Stimulated activated naive CD8-positive, alpha-beta T cell treated with anti-CD3 and anti-CD28 coated beads, Interleukin-15, Interleukin-2, amounts not matched to agents 100 ng/mL and 50 ng/mL, for 24 hours (primary cell): ENCODE measurements at regions not wholly inside any gene's neighbourhood (a gene's known extent, or its start where the extent isn't known, plus 50 kb on each side); places are given as distances from the start of the nearest gene placed in this dataset.
"Not testable (repeated sequence)": the region's sequence is repeated elsewhere in the genome, so short reads cannot be mapped to it uniquely, and the experiment has no call there.

Source experiments
- H3K27ac Mint-ChIP-seq: one replicate; pipeline ENCODE4 v1.8.0; 2021; ENCODE audit warnings: mild to moderate bottlenecking, mixed read lengths
- H3K27me3 Mint-ChIP-seq: one replicate; pipeline ENCODE4 v1.8.0; 2021; ENCODE audit warnings: mixed read lengths
- H3K36me3 Mint-ChIP-seq: one replicate; pipeline ENCODE4 v1.8.0; 2021; ENCODE audit warnings: low read depth, mixed read lengths
- H3K4me1 Mint-ChIP-seq: one replicate; pipeline ENCODE4 v1.8.0; 2021; ENCODE audit warnings: low read depth, mixed read lengths
- H3K4me3 Mint-ChIP-seq: one replicate; pipeline ENCODE4 v1.8.0; 2021; ENCODE audit warnings: mild to moderate bottlenecking, mixed read lengths
- H3K9me3 Mint-ChIP-seq: one replicate; pipeline ENCODE4 v1.8.0; 2021; ENCODE audit warnings: mixed read lengths

DNA sequence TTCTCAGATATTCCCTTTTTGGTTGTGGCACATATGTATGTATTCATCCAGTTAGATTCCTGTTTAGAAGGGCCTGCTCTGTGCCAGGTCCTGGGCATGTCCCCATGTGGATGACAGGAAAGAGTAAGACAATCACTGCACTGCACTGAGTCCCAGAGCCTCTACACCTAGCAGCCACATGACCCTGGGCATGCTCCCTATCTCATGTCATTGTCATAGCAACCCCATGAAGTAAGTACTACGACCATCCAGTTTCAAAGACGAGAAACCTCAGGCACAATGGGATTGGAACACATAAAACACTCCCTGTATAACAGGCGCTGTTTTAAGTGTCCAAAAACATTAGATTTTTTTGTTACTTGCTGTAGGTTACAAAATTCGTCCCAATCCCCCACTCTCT, 594.4 kb downstream of the UQCRFS1 start:
- no peaks in the 10 kb centered on the region for H3K36me3 Mint-ChIP-seq
- no peak overlapping the region for H3K4me3 Mint-ChIP-seq
- H3K9me3 Mint-ChIP-seq: peaks cover 9% of the 10 kb centered on the region
- no peak overlapping the region for H3K27ac Mint-ChIP-seq
- no peaks in the 10 kb centered on the region for H3K27me3 Mint-ChIP-seq
- no peaks in the 10 kb centered on the region for H3K4me1 Mint-ChIP-seq

DNA sequence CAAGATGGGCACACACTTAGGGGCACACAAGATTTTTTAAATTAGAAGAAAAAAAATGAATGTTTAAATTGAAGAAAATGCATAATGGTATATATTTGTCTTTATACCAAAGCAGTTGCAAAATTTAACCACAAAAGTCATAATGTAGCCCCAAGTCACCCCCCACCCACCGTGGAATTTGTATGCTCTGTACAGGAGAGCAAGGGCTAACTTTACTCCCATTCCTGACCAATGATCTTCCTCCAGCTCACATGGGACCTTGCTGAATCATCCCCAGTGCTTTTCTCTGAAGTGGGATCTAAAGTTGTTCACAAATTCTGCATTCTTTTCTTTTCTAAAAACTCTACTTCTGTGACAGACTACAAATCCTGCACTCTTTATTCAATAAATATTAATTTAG, 597.0 kb downstream of the UQCRFS1 start:
- H3K27ac Mint-ChIP-seq: no peak overlapping the region
- no peak overlapping the region for H3K4me3 Mint-ChIP-seq
- H3K36me3 Mint-ChIP-seq: no peaks in the 10 kb centered on the region
- peaks cover 9% of the 10 kb centered on the region for H3K9me3 Mint-ChIP-seq
- H3K27me3 Mint-ChIP-seq: no peaks in the 10 kb centered on the region
- no peaks in the 10 kb centered on the region for H3K4me1 Mint-ChIP-seq

GRCh38 chr19:28615546-28615916, 597.4 kb downstream of the UQCRFS1 start:
- Mint-ChIP-seq H3K4me3 (no peak overlapping the region), H3K36me3 (no peaks in the 10 kb centered on the region), H3K27me3 (no peaks in the 10 kb centered on the region), H3K27ac (no peak overlapping the region), H3K4me1 (no peaks in the 10 kb centered on the region), H3K9me3 (peaks cover 9% of the 10 kb centered on the region)

GRCh38 chr19:28614634-28615545, 598.1 kb downstream of the UQCRFS1 start:
- H3K9me3 Mint-ChIP-seq: peaks cover 9% of the 10 kb centered on the region

DNA sequence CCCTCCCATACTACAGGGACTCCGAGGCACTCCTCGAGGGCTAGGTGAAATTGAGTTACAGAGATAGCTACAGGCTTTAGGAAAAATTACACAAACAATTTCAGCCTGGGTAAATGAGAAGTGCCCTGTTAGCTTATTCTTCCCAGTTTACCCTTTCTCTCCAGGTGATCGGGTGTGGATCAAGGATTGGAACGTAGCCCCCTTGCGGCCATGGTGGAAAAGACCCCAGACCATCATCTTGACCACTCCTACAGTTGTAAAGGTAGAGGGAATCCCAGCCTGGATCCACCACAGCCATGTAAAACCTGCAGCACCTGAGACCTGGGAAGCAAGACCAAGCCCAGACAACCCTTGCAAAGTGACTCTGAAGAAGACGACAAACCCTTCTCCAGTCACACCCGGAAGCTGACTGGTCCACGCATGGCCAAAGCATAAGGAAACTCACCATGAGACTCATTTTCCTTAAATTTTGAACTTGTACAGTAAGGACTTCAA, 600.6 kb downstream of the UQCRFS1 start:
- no peaks in the 10 kb centered on the region for H3K4me1 Mint-ChIP-seq
- no peaks in the 10 kb centered on the region for H3K27me3 Mint-ChIP-seq
- H3K4me3 Mint-ChIP-seq: no peak overlapping the region
- H3K36me3 Mint-ChIP-seq: no peaks in the 10 kb centered on the region
- H3K27ac Mint-ChIP-seq: no peak overlapping the region
- H3K9me3 Mint-ChIP-seq: peaks cover 13% of the 10 kb centered on the region

More at GRCh38 chr19:28614634-28615545, 598.1 kb downstream of the UQCRFS1 start:
- H3K36me3 Mint-ChIP-seq: no peaks in the 10 kb centered on the region
- H3K4me3 Mint-ChIP-seq: no peak overlapping the region
- H3K27me3 Mint-ChIP-seq: no peaks in the 10 kb centered on the region
- H3K27ac Mint-ChIP-seq: no peak overlapping the region
- H3K4me1 Mint-ChIP-seq: no peaks in the 10 kb centered on the region

DNA sequence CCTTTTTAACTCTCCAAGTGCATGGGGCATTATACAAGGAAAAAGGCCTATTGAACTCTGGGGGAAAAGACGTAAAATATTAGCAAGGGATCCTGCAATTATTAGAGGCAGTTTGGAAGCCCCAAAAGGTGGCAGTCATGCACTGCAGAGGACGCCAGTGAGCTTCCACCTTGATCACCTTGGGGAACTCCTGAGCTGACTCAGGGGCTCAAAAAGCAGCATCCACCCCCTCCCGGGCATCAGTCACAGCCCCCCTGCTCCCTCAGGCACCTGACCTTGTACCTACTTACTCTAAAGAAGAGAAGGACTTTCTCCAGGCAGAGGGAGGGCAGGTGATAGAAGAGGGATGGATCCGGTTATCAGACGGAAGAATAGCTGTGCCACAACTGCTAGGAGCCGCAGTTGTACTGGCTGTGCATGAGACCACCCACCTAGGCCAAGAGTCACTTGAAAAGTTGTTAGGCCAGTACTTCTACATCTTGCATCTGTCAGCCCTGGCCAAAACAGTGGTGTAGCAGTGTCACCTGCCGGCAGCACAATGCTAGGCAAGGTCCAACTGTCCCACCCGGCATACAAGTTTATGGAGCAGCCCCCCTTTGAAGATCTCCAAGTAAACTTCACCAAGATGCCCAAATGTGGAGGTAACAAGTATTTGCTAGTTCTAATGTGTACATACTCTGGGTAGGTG, 601.6 kb downstream of the UQCRFS1 start:
- H3K36me3 Mint-ChIP-seq, H3K27me3 Mint-ChIP-seq, H3K27ac Mint-ChIP-seq, H3K4me1 Mint-ChIP-seq, H3K4me3 Mint-ChIP-seq: not testable (repeated sequence)
- H3K9me3 Mint-ChIP-seq: peaks cover 20% of the 10 kb centered on the region

- no peaks in the 10 kb centered on the region for H3K36me3 Mint-ChIP-seq
- H3K9me3 Mint-ChIP-seq: peaks cover 24% of the 10 kb centered on the region
- no peaks in the 10 kb centered on the region for H3K4me1 Mint-ChIP-seq
- no peaks in the 10 kb centered on the region for H3K27me3 Mint-ChIP-seq
- no peak overlapping the region for H3K27ac Mint-ChIP-seq
- H3K4me3 Mint-ChIP-seq: no peak overlapping the region
Observed at GRCh38 chr19:28610731-28611130, 602.2 kb downstream of the UQCRFS1 start.

GRCh38 chr19:28609944-28610343, 603.0 kb downstream of the UQCRFS1 start:
- no peak overlapping the region for H3K4me3 Mint-ChIP-seq
- H3K4me1 Mint-ChIP-seq: no peaks in the 10 kb centered on the region
- H3K9me3 Mint-ChIP-seq: peaks cover 20% of the 10 kb centered on the region
- no peak overlapping the region for H3K27ac Mint-ChIP-seq
- H3K27me3 Mint-ChIP-seq: no peaks in the 10 kb centered on the region
- H3K36me3 Mint-ChIP-seq: no peaks in the 10 kb centered on the region

GRCh38 chr19:28609091-28609755, 603.7 kb downstream of the UQCRFS1 start:
- Mint-ChIP-seq H3K4me1 (no peaks in the 10 kb centered on the region), H3K27me3 (no peaks in the 10 kb centered on the region), H3K27ac (no peak overlapping the region), H3K4me3 (no peak overlapping the region), H3K9me3 (peaks cover 15% of the 10 kb centered on the region), H3K36me3 (no peaks in the 10 kb centered on the region)

DNA sequence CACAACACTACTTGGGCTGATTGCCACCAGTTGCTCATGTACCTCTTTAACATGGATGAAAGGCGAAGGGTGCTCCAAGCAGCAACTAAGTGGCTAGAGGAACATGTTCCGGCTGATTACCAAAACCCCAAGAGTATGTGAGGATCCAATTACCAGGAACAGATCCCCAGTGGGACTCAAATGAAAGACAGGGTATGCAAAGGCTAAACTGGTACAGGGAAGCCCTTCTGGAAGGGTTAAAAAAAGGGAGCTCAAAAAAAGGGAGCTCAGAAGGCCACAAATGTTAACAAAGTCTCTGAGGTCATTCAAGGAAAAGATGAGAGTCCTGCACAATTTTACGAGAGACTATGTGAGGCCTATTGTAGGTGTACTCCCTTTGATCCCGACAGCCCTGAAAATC, 604.7 kb downstream of the UQCRFS1 start:
- peaks cover 15% of the 10 kb centered on the region for H3K9me3 Mint-ChIP-seq

GRCh38 chr19:28607066-28607583, 605.8 kb downstream of the UQCRFS1 start:
- Mint-ChIP-seq H3K4me3 (no peak overlapping the region), H3K36me3 (no peaks in the 10 kb centered on the region), H3K4me1 (no peaks in the 10 kb centered on the region), H3K9me3 (peaks cover 15% of the 10 kb centered on the region), H3K27ac (no peak overlapping the region), H3K27me3 (no peaks in the 10 kb centered on the region)

More for the DNA sequence above, 604.7 kb downstream of the UQCRFS1 start:
- H3K36me3 Mint-ChIP-seq: no peaks in the 10 kb centered on the region
- no peaks in the 10 kb centered on the region for H3K4me1 Mint-ChIP-seq
- no peak overlapping the region for H3K27ac Mint-ChIP-seq
- no peaks in the 10 kb centered on the region for H3K27me3 Mint-ChIP-seq
- no peak overlapping the region for H3K4me3 Mint-ChIP-seq

DNA sequence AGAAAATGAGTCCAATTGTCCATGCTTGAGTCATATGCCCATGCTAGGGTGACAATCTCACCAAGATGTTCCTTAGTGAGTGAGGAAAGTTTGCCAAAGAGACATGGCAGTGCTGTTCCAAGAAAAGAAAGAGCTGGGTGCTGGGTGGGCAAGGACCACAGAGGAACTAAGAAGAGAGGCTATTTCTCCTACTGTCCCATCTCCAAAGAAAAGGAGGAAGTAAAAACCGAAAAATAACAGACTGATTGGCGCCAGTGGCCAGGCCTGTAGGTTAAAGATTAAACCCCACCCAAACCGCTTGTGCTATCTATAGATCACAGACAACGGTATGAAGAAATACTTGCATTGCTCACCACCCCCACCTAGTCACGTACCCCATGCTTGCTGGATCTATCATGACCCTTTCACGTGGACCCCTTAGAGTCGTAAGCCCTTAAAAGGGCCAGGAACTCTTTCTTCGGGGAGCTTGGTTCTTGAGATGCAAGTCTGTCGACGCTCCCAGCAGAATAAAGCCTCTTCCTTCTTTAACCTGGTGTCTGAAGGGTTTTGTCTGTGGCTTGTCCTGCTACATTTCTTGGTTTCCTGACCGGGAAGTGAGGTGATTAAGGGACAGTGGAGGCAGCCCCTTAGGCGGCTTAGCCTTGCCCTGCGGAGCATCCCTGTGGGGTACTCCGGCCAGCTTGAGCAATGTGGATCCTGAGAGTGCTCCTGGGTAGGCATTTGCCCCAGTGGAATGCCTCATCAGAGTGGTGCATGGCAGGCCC, 606.5 kb downstream of the UQCRFS1 start:
- H3K4me3 Mint-ChIP-seq: no peak overlapping the region
- no peaks in the 10 kb centered on the region for H3K36me3 Mint-ChIP-seq
- H3K9me3 Mint-ChIP-seq: peaks cover 15% of the 10 kb centered on the region
- H3K4me1 Mint-ChIP-seq: no peaks in the 10 kb centered on the region
- no peak overlapping the region for H3K27ac Mint-ChIP-seq
- H3K27me3 Mint-ChIP-seq: no peaks in the 10 kb centered on the region

- no peaks in the 10 kb centered on the region for H3K4me1 Mint-ChIP-seq
- H3K4me3 Mint-ChIP-seq: no peak overlapping the region
- no peaks in the 10 kb centered on the region for H3K36me3 Mint-ChIP-seq
- H3K27me3 Mint-ChIP-seq: no peaks in the 10 kb centered on the region
- peaks cover 15% of the 10 kb centered on the region for H3K9me3 Mint-ChIP-seq
- H3K27ac Mint-ChIP-seq: no peak overlapping the region
Observed at GRCh38 chr19:28605501-28606268, 607.3 kb downstream of the UQCRFS1 start.

GRCh38 chr19:28603453-28603852, 609.5 kb downstream of the UQCRFS1 start:
- H3K4me1 Mint-ChIP-seq: no peaks in the 10 kb centered on the region
- H3K9me3 Mint-ChIP-seq: peaks cover 15% of the 10 kb centered on the region
- H3K36me3 Mint-ChIP-seq: no peaks in the 10 kb centered on the region
- H3K27me3 Mint-ChIP-seq: no peaks in the 10 kb centered on the region
- H3K4me3 Mint-ChIP-seq: no peak overlapping the region
- no peak overlapping the region for H3K27ac Mint-ChIP-seq
